Ectodermal cell (in vitro differentiated cells): ENCODE measurements at regions not wholly inside any gene's neighbourhood (a gene's known extent, or its start where the extent isn't known, plus 50 kb on each side); places are given as distances from the start of the nearest gene placed in this dataset.

Source experiments
- H3K27ac ChIP-seq: 2 replicates; pipeline ENCODE4 v1.7.0; 2013; ENCODE audit warnings: mild to moderate bottlenecking, low read depth, low read length; ENCODE audit not compliant: insufficient read depth, poor library complexity, severe bottlenecking
- H3K27me3 ChIP-seq: 2 replicates; pipeline ENCODE4 v1.7.0; 2013; ENCODE audit warnings: mild to moderate bottlenecking, low read length; ENCODE audit not compliant: insufficient read depth, control insufficient read depth, poor library complexity, severe bottlenecking
- H3K36me3 ChIP-seq: one replicate; pipeline ENCODE4 v1.7.0; 2013; ENCODE audit warnings: low read length; ENCODE audit not compliant: control insufficient read depth, insufficient read depth
- H3K4me1 ChIP-seq: one replicate; pipeline ENCODE4 v1.7.0; 2013; ENCODE audit warnings: low read length; ENCODE audit not compliant: control insufficient read depth, insufficient read depth
- H3K4me3 ChIP-seq: 2 replicates; pipeline ENCODE4 v1.7.0; 2013; ENCODE audit warnings: low read depth, low read length, control low read depth; ENCODE audit not compliant: insufficient read depth
- H3K9me3 ChIP-seq: 2 replicates; pipeline ENCODE4 v1.7.0; 2013; ENCODE audit warnings: mild to moderate bottlenecking, low read length, moderate library complexity; ENCODE audit not compliant: control insufficient read depth
- WGBS, 2 experiments: methylation state at CpG; one replicate each; pipeline ENCODE4 v1.1.7; 2013; ENCODE audit warnings: missing lambda C conversion rate in 2 of 2; 5-methylcytosine and 5-hydroxymethylcytosine counted together

DNA sequence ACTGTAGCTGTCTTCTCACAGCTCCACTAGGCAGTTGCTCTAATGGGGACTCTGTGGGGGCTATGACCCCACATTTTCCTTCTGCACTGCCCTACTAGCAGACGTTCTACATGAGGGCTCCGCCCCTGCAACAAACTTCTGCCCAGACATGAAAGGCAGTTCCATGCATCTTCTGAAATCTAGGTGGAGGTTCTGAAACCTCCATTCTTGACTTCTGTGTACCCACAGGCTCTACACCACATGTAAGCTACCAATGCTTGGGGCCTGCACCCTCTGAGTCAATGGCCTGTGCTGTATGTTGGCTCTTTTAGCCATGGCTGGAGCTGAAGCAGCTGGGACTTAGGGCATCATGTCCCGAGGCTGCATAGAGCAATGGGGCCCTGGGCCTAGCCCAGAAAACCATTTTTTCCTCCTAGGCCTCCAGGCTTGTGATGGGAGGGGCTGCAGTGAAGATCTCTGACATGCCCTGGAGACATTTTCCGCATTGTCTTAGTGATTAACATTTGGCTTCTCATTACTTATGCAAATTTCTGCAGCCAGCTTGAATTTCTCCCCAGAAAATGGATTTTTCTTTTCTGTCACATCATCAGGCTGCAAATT is 123.0 kb downstream of the MYCN start:
- Histone ChIP-seq H3K27me3 (no peaks in the 10 kb centered on the region), H3K36me3 (no peaks in the 10 kb centered on the region), H3K9me3 (no peaks in the 10 kb centered on the region), H3K27ac (no peak overlapping the region), H3K4me3 (no peak overlapping the region), H3K4me1 (peaks cover 5% of the 10 kb centered on the region)
- 93 to 96% methylated on average over 4 of the region's 4 CpGs for WGBS, 2 experiments

DNA sequence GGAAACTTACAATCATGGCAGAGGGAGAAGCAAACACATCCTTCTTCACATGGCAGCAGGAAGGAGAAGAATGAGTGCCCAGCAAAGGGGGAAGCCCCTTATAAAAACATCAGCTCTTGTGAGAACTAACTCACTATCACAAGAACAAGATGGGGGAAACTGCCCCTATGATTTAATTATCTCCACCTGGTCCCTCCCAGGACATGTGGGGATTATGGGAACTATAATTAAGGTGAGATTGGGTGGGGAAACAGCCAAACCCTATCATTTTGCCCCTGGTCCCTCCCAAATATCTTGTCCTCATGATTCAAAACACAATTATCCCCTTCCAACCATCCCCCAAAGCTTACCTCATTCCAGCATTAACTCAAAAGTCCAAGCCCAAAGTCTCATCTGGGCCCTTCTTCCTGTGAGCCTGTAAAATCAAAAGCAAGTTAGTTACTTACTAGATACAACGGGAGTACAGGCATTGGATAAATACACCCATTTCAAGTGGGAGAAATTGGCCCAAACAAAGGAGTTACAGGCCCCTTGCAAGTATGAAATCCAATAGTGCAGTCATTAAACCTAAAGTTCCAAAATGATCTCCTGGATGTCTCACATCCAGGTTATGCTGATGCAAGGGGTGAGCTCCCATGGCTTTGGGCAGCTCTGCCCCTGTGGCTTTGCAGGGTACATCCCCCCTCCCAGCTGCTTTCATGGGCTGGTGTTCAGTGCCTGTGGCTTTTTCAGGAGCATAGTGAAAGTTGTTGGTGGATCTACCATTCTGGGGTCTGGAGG is 122.3 kb downstream of the MYCN start:
- Histone ChIP-seq H3K4me1 (peaks cover under 1% of the 10 kb centered on the region), H3K27me3 (no peaks in the 10 kb centered on the region), H3K4me3 (no peak overlapping the region), H3K9me3 (no peaks in the 10 kb centered on the region), H3K27ac (no peak overlapping the region), H3K36me3 (no peaks in the 10 kb centered on the region)
- WGBS, 2 experiments: 91 to 92% methylated on average over 1 of the region's 1 CpG

DNA sequence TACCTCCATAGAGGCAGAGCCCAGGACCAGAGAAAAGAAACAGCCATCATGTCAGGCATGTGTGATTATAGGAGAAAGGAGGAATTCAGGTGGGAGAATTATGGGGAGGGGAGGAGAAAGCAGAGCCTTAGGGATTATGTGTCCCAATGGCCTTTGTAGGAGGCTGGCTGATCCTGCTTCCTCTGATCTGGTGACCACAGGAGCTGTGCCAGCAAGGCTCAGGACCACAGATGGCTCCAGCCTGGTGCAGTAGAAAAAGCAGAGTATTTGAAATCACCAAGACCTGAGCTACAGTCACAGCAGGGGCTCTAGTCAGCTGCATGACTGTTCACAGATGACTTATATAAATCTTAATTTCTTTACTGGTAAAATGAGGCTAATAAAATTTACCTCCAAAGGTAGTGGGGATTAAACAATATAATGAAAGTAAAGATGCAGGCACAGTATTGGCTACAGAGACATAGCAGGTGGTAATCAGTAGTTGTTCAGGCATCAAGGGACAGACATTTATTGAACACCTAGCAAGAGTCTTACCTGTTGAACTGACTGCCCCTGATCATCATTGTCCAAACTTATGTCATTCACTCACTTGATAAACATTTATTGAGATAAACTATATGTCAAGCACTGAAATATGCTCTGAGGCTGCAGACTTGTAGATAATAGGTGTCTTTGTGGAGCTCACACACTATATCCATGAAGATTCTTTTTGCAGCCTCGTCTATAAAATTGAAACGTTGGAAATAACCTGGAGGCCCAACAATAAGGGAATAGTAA is 121.3 kb downstream of the MYCN start:
- WGBS, 2 experiments: 91 to 100% methylated on average over 2 of the region's 2 CpGs
- no peaks in the 10 kb centered on the region for H3K9me3 ChIP-seq
- H3K27ac ChIP-seq: no peak overlapping the region
- H3K4me1 ChIP-seq: no peaks in the 10 kb centered on the region
- H3K4me3 ChIP-seq: no peak overlapping the region
- H3K36me3 ChIP-seq: no peaks in the 10 kb centered on the region
- no peaks in the 10 kb centered on the region for H3K27me3 ChIP-seq

DNA sequence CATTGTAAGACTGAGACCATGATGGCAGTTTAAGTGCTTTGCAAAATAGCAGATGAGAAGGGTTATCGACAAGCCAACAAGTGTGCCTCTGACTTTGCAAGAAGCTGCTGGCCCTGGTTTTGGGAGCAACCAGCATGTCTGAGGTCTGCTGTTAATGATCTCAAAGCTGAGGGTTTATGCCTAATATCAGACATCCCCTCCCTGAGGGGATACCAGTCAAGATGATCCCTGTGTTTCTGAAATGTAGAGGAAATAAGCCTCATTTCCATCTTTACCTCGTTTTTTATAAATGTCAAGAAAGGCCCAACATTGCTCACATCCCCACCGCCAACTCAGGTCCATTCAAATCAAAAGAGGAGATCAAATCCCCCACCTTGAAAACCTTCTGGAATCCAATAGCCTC is 120.6 kb downstream of the MYCN start:
- H3K36me3 ChIP-seq: no peaks in the 10 kb centered on the region
- H3K27me3 ChIP-seq: no peaks in the 10 kb centered on the region
- no peaks in the 10 kb centered on the region for H3K4me1 ChIP-seq
- H3K9me3 ChIP-seq: no peaks in the 10 kb centered on the region
- WGBS, 2 experiments: 82 to 92% methylated on average over 3 of the region's 3 CpGs
- H3K27ac ChIP-seq: no peak overlapping the region
- H3K4me3 ChIP-seq: no peak overlapping the region

DNA sequence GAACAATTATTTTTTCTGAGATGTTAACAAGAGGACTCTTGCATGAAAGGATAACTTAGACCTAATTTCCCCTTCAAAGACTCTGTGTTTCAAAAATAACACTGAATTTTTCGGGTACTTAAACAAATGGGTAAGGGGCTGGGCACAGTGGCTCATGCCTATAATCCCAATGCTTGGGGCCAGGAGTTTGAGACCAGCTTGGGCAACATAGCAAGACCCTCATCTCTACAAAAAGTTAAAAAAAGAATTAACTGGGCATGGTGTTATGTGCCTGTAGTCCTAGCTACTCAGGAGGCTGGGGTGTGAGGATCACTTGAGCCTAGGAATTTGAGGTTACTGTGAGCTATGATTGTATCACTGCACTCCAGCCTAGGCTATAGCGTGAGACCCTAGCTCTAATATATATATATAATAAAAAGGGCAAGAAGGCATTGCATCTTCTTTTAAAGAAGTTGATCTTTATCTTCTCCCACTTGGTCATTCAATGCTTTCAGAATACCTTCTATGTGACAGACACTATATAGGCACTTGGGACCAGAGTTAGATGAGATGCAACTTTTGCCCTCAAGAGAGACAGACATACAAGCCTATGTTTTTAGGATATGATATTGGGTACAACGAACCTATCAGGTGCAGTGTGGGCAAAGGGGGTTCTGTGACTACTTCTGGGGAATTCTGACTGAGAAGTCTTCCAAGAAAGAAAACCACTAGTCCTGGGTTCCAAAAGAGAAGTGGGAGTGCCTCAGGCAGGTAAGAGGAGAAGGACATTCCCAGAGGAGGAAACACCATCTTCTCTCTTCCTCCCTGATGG is 120.0 kb downstream of the MYCN start:
- 95% methylated on average over 2 of the region's 3 CpGs for WGBS, 2 experiments
- H3K27ac ChIP-seq: no peak overlapping the region
- H3K4me3 ChIP-seq: no peak overlapping the region
- H3K9me3 ChIP-seq: no peaks in the 10 kb centered on the region
- no peaks in the 10 kb centered on the region for H3K27me3 ChIP-seq
- no peaks in the 10 kb centered on the region for H3K4me1 ChIP-seq
- no peaks in the 10 kb centered on the region for H3K36me3 ChIP-seq

DNA sequence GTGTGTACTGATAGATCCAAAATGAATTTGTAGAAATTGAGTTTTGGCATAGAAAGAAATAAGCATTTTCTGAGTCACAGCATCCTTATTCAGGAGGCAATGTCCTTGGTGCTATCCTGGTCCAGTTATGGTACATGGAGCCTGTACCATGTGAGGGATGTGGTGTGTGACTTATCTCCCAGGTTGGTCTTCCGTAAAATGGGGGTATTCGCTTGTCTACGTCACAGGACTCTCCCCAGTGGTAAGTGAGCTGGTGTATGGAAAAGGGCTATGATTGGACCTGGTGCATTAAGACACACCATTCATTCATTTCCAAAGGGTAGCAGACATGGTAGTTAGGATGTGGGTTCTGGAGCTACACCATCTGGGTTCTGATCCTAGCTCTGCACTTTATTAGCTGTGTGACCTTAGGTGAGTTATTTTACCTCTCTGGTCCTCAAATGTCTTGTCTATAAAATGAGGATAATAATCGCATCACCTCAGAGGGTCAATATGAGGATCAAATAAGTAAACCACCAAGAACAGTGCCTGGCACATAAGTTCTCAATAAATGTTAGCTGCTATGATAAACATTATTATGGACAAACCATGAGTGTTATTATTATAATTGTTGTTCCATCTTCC is 119.2 kb downstream of the MYCN start:
- Histone ChIP-seq H3K9me3 (no peaks in the 10 kb centered on the region), H3K27ac (no peak overlapping the region), H3K4me1 (no peaks in the 10 kb centered on the region), H3K36me3 (no peaks in the 10 kb centered on the region), H3K4me3 (no peak overlapping the region), H3K27me3 (no peaks in the 10 kb centered on the region)
- WGBS, 2 experiments: 97 to 99% methylated on average over 4 of the region's 4 CpGs

DNA sequence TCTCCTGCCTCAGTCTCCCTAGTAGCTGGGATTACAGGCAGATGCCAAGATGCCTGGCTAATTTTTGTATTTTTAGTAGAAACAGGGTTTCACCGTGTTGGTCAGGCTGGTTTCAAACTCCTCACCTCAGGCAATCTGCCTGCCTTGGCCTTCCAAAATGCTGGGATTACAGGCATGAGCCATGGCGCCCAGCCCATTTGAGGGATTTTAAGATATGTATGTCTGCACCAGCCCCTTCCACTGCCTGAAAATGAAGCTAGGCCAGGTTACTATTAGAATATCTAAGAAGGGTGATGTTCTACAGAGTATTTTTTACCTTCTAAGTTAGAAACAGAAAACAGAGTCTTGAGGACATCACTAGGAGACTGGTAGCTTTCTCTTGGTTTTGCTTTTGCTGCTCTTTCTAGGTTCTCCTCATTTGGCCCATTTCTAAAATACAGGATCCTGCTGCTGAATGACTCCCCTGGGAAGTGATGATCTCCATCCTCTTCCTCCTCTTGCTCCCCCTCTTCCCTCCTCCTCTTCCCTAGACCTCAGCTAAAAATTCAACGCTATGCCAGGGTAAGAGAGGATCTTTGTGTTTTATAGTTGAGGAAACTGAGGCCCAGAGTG is 118.5 kb downstream of the MYCN start:
- Histone ChIP-seq H3K4me3 (no peak overlapping the region), H3K36me3 (no peaks in the 10 kb centered on the region), H3K27me3 (no peaks in the 10 kb centered on the region), H3K9me3 (no peaks in the 10 kb centered on the region), H3K27ac (no peak overlapping the region), H3K4me1 (no peaks in the 10 kb centered on the region)
- WGBS, 2 experiments: 94 to 96% methylated on average over 3 of the region's 3 CpGs

DNA sequence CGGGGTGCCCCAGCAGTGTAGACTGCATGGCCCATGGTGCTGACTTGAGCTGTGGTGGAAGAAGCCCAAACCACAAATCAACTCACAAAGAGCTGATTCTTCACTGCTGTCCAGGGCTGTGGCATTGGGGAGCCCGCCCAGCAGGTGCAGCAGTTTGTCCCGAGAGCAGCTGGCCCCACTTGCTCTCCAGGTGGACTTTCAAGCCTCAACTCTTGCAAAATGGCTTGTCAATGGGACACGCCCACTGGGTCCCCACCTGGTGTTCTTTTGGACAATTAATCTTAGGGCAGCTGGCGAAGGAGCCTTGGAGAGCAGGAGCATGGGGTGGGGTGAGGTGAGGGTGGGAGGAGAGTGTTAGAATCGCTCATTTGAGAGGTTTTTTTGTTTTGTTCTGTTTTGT is 117.9 kb downstream of the MYCN start:
- H3K4me3 ChIP-seq: no peak overlapping the region
- no peaks in the 10 kb centered on the region for H3K27me3 ChIP-seq
- 85 to 89% methylated on average over 6 of the region's 6 CpGs for WGBS, 2 experiments
- H3K9me3 ChIP-seq: no peaks in the 10 kb centered on the region
- no peak overlapping the region for H3K27ac ChIP-seq
- no peaks in the 10 kb centered on the region for H3K36me3 ChIP-seq
- H3K4me1 ChIP-seq: no peaks in the 10 kb centered on the region

DNA sequence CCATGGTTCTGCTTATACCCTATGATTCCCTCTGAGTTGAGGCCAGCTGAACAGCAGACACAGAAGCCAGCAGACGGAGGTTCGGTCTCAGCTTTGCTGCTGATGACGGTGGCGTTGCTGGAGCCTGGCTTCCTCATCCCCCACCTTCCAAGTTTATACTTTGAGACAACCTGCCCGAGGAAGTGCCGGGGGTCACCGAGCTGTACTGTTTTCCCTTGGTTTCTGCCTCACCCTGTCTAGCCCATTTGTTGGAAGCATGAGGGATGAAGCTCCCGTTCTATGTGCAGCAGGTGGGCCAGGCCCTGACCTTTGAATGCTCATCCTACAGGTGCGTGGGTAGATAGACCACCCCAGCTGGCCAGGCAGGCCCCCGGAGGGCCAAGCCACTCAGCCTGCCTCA is 117.3 kb downstream of the MYCN start:
- Histone ChIP-seq H3K4me1 (no peaks in the 10 kb centered on the region), H3K4me3 (no peak overlapping the region)
- WGBS, 2 experiments: 93 to 94% methylated on average over 10 of the region's 10 CpGs

More for the DNA sequence above, 117.3 kb downstream of the MYCN start:
- H3K27ac ChIP-seq: no peak overlapping the region
- H3K27me3 ChIP-seq: no peaks in the 10 kb centered on the region
- H3K9me3 ChIP-seq: no peaks in the 10 kb centered on the region
- no peaks in the 10 kb centered on the region for H3K36me3 ChIP-seq
